ENCODE measurements at regions not wholly inside any gene's neighbourhood (a gene's known extent, or its start where the extent isn't known, plus 50 kb on each side); places are given as distances from the start of the nearest gene placed in this dataset.
"Not testable (repeated sequence)": the region's sequence is repeated elsewhere in the genome, so short reads cannot be mapped to it uniquely, and the experiment has no call there.

GRCh38 chr7:66452165-66452564, 176.5 kb upstream of the KCTD7 start:
- no peak overlapping the region for H3K27ac ChIP-seq
- TF ChIP-seq ZFX (IDR thresholded peaks at IDR 0.05) (no peak), CTCF (conservative IDR thresholded peaks at IDR 0.05) (no peak)

GRCh38 chr7:66453340-66453739, 175.3 kb upstream of the KCTD7 start:
- TF ChIP-seq CTCF (conservative IDR thresholded peaks at IDR 0.05) (no peak), ZFX (IDR thresholded peaks at IDR 0.05) (no peak)
- H3K27ac ChIP-seq, result no peak overlapping the region

GRCh38 chr7:66454600-66455225, 174.0 kb upstream of the KCTD7 start:
- no peak overlapping the region for H3K27ac ChIP-seq
- TF ChIP-seq ZFX (IDR thresholded peaks at IDR 0.05), result no peak

GRCh38 chr7:66455432-66455831, 173.2 kb upstream of the KCTD7 start:
- not testable (repeated sequence) for H3K27ac ChIP-seq

- H3K27ac ChIP-seq, result not testable (repeated sequence)
Measured at GRCh38 chr7:66456431-66456830, 172.2 kb upstream of the KCTD7 start.

GRCh38 chr7:66458991-66459390, 169.7 kb upstream of the KCTD7 start:
- not testable (repeated sequence) for H3K27ac ChIP-seq

- not testable (repeated sequence) for H3K27ac ChIP-seq
Measured at GRCh38 chr7:66459783-66460413, 168.8 kb upstream of the KCTD7 start.

GRCh38 chr7:66460921-66461361, 167.7 kb upstream of the KCTD7 start:
- H3K27ac ChIP-seq, result no peak overlapping the region
- TF ChIP-seq ZFX (IDR thresholded peaks at IDR 0.05), result no peak
- no peak for TF ChIP-seq CTCF (conservative IDR thresholded peaks at IDR 0.05)

GRCh38 chr7:66461397-66461796, 167.3 kb upstream of the KCTD7 start:
- H3K27ac ChIP-seq, result not testable (repeated sequence)

GRCh38 chr7:66462831-66463230, 165.8 kb upstream of the KCTD7 start:
- not testable (repeated sequence) for H3K27ac ChIP-seq

GRCh38 chr7:66464059-66464458, 164.6 kb upstream of the KCTD7 start:
- TF ChIP-seq ZFX (IDR thresholded peaks at IDR 0.05) (no peak), CTCF (conservative IDR thresholded peaks at IDR 0.05) (no peak)

More at GRCh38 chr7:66464059-66464458, 164.6 kb upstream of the KCTD7 start:
- H3K27ac ChIP-seq, result no peak overlapping the region

Data from C4-2B (cell line).